BLaER1 (cell line): ENCODE measurements at regions not wholly inside any gene's neighbourhood (a gene's known extent, or its start where the extent isn't known, plus 50 kb on each side); places are given as distances from the start of the nearest gene placed in this dataset.
"Not testable (repeated sequence)": the region's sequence is repeated elsewhere in the genome, so short reads cannot be mapped to it uniquely, and the experiment has no call there.

Experiments used
- H3K27ac ChIP-seq: shearing (Covaris generic); formaldehyde crosslinking; 2 replicates; pipeline ENCODE4 v1.8.1; 2022
- H3K27me3 ChIP-seq: shearing (Covaris generic); formaldehyde crosslinking; 2 replicates; pipeline ENCODE4 v1.8.1; 2022
- H3K36me3 ChIP-seq: shearing (Covaris generic); formaldehyde crosslinking; 2 replicates; pipeline ENCODE4 v1.8.1; 2022
- H3K4me1 ChIP-seq: shearing (Covaris generic); formaldehyde crosslinking; 2 replicates; pipeline ENCODE4 v1.8.1; 2022
- H3K4me2 ChIP-seq: shearing (Covaris generic); formaldehyde crosslinking; 2 replicates; pipeline ENCODE4 v1.8.1; 2022
- H3K4me3 ChIP-seq: shearing (Covaris generic); formaldehyde crosslinking; 2 replicates; pipeline ENCODE4 v1.8.1; 2022
- H3K9ac ChIP-seq: shearing (Covaris generic); formaldehyde crosslinking; 2 replicates; pipeline ENCODE4 v1.8.1; 2022
- H3K9me3 ChIP-seq: shearing (Covaris generic); formaldehyde crosslinking; 2 replicates; pipeline ENCODE4 v1.8.1; 2022
- H4K20me1 ChIP-seq: shearing (Covaris generic); formaldehyde crosslinking; 2 replicates; pipeline ENCODE4 v1.8.1; 2022

DNA sequence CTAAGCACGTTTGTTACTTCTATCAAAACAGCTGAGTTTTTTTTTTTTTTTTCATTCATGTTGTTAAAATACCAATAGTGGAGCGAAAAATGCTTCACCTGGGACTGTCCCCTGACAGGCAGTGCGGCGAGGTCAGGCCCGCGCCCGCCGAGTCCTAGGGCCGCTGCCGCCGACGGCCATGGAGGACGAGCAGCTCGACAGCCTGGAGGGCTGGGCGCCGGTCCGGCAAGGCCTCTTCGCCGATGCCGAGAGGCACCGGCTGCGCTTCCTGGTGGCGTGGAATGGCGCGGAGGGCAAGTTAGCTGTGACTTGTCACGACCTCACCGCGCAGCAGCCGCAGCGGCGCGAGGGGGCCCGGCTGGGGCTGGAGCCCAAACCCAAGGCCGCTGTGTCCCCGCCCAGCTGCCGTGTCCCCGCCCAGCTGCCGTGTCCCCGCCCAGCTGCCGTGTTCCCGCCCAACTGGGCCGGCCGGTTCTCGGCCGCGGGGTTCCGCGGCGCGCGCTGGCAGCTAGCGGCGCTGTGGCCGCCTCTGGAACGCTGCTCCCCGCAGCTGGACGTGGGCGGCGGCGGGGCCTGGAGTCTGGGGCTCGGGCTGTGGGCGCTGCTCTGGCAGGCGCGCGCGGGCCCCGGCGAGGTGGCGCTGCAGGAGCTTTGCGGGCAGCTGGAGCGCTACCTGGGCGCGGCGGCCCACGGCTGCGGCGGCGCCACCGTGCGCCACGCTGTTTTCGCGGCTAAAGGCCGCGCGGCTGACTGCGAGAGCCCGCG, 56.7 kb upstream of the GOLGA8R start:
- H3K27ac ChIP-seq, H3K4me1 ChIP-seq, H4K20me1 ChIP-seq, H3K4me2 ChIP-seq, H3K36me3 ChIP-seq, H3K27me3 ChIP-seq, H3K9me3 ChIP-seq, H3K9ac ChIP-seq: not testable (repeated sequence)
- H3K4me3 ChIP-seq = peak overlapping the region; percentile 63

DNA sequence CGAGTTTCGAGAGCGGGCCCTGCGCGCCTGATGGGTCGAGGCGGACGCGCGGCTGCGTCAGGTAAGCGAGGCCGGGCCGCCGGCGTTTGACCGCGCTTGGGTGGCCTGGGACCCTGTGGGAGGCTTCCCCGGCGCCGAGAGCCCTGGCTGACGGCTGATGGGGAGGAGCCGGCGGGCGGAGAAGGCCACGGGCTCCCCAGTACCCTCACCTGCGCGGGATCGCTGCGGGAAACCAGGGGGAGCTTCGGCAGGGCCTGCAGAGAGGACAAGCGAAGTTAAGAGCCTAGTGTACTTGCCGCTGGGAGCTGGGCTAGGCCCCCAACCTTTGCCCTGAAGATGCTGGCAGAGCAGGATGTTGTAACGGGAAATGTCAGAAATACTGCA, 57.3 kb upstream of the GOLGA8R start:
- H3K36me3 ChIP-seq, H3K9me3 ChIP-seq, H3K4me1 ChIP-seq, H3K9ac ChIP-seq, H4K20me1 ChIP-seq, H3K27me3 ChIP-seq, H3K4me2 ChIP-seq, H3K27ac ChIP-seq: not testable (repeated sequence)
- peak overlapping the region; percentile 63 for H3K4me3 ChIP-seq

DNA sequence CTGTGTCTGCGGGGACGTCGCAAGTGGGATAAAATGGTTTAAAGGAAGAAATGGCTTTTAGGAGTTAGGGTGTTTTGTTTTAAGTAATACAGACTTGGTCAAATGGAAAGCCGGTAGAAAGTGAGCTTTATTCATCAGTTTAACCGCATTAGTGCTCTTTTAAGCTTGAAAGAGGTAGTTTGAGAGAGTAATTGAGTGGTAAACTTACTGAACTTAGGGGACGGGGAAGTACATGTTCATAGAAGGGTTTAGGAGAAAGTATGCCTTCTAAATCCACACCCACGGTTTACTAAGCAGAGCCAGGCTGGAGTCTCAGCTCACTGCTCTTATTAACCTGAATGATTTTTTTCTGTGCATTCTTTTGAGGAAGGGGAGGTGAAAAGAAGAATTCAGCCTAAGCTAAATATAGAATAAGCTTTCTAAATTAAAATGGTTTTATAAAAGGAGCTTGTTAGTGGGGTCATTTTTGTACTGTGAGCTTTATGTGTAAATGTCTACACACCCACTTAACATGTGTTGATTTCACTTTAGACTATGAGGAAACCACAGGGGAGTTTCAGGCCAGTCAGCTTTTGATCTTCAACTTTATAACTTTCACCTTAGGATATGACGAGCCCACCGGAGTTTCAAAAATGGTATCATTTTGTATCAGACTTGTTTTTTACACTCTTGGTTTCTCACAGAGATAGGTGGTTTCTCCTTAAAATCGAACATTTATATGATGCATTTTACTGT, 57.9 kb upstream of the GOLGA8R start:
- not testable (repeated sequence) for H3K27me3 ChIP-seq

DNA sequence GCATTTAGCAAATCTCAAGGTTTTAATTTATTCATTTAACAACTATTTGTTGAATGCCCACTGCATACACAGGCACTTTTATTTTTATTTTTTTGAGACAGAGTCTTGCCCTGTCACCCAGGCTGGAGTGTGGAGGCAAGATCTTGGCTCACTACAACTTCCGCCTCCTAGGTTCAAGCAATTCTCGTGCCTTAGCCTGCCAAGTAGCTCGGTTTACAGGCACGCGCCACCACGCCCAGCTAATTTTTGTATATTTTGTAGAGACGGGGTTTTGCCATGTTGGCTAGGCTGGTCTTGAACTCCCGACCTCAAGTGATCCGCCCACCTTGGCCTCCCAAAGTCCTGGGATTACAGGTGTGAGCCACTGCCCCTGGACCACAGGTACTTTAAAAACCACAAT, 67.0 kb upstream of the GOLGA8Q start:
- H3K4me1 ChIP-seq, H3K27me3 ChIP-seq, H3K4me3 ChIP-seq, H3K27ac ChIP-seq, H3K4me2 ChIP-seq, H4K20me1 ChIP-seq, H3K9me3 ChIP-seq, H3K36me3 ChIP-seq, H3K9ac ChIP-seq: not testable (repeated sequence)

More for the DNA sequence above, 57.9 kb upstream of the GOLGA8R start:
- not testable (repeated sequence) for H3K9me3 ChIP-seq, H3K27ac ChIP-seq, H4K20me1 ChIP-seq, H3K4me3 ChIP-seq, H3K9ac ChIP-seq, H3K4me2 ChIP-seq, H3K4me1 ChIP-seq, H3K36me3 ChIP-seq

DNA sequence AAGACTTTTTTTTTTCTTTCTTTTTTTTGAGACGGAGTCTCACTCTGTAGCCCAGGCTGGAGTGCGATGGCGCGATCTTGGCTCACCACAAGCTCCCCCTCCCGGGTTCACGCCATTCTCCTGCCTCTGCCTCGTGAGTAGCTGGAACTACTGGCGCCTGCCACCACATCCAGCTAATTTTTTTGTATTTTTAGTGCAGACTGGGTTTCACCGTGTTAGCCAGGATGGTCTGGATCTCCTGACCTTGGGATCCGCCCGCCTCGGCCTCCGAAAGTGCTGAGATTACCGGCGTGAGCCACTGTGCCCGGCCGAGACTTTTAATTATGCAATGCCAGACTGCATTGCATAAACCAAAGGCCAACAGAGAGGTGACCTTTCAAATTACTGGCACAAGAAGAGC, 62.6 kb upstream of the GOLGA8Q start:
- not testable (repeated sequence) for H3K4me3 ChIP-seq, H3K27me3 ChIP-seq, H3K4me2 ChIP-seq, H3K9ac ChIP-seq, H4K20me1 ChIP-seq, H3K36me3 ChIP-seq, H3K9me3 ChIP-seq, H3K27ac ChIP-seq, H3K4me1 ChIP-seq

DNA sequence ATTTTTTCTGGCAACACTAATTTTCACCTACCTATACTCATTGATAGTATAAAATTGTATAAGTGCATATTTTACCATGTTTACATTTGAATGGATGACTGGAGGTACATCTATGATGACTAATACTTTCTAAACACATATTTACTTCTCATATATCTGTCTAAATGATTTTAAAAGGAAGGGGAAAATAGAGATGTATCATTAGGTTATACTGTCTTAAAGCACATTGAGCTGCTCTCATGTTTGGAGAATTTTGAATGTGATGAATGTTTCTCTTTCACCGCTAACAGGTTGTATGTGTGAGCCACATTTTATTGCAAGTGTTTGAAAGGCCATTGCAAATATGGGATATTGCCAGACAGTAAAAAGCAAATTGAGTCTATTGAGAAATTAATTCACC, 61.5 kb upstream of the GOLGA8Q start:
- H3K4me1 ChIP-seq, H4K20me1 ChIP-seq, H3K27ac ChIP-seq, H3K9ac ChIP-seq, H3K4me2 ChIP-seq, H3K27me3 ChIP-seq, H3K9me3 ChIP-seq, H3K4me3 ChIP-seq, H3K36me3 ChIP-seq: not testable (repeated sequence)

DNA sequence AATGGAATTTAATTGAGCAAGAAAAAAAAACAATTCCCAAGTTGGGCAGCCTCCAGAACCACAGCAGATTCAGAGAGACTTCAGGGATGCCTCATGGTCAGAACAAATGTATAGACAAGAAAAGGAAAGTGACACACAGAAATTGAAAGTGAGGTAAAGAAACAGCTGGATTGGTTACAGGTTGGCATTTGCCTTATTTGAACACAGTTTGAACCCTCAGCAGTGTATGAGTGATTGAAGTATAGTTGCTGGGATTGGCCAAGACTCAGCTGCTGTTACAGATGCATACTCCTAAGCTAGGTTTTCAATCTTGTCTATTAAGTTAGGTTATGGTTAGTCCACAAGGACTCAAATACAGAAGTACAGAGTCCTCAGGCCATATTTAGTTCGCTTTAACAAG, 57.9 kb upstream of the GOLGA8Q start:
- H3K36me3 ChIP-seq, H3K9me3 ChIP-seq, H3K27me3 ChIP-seq, H4K20me1 ChIP-seq, H3K4me2 ChIP-seq, H3K4me3 ChIP-seq, H3K27ac ChIP-seq, H3K9ac ChIP-seq, H3K4me1 ChIP-seq: not testable (repeated sequence)

DNA sequence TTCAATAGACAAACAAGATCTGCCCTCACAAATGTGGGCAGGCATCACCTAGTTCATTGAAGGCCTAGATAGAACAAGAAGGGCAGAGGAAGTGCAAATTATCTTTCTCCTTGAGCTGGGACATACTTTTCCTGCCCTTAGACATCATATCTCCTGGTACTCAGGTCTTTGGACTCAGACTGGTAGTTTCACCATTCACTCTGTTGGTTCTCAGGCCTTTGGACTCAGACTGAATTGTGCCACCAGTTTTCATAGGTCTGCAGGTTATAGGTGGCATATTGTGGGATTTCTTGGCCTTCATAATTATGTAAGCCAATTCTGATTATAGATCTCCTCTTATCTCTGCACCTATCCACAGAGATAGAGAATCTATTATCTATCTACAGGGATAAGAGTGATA, 54.6 kb upstream of the GOLGA8Q start:
- not testable (repeated sequence) for H3K4me1 ChIP-seq, H3K9me3 ChIP-seq, H4K20me1 ChIP-seq, H3K27me3 ChIP-seq, H3K9ac ChIP-seq, H3K36me3 ChIP-seq, H3K4me2 ChIP-seq, H3K27ac ChIP-seq, H3K4me3 ChIP-seq

DNA sequence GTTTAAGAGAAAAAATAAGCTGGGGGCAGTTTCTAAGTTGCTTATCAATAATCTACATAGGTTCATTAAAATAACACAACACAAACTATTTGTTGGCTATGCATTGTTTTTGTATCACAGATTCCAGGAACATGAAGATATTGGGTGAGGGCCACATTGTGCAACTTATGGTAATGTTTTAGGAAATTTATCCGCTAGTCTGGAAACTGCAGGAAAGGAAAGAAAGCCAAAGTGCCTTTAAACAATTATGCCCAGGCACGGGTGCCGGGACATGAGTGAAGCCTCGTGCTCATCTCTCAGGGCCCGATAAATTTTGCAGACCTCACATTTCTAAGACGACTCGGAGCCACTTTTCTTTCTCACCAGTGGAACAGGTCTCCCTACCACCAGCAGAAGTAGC, 52.6 kb upstream of the GOLGA8Q start:
- not testable (repeated sequence) for H3K4me2 ChIP-seq, H3K4me3 ChIP-seq, H3K27me3 ChIP-seq, H4K20me1 ChIP-seq, H3K9ac ChIP-seq, H3K36me3 ChIP-seq, H3K27ac ChIP-seq, H3K9me3 ChIP-seq, H3K4me1 ChIP-seq

DNA sequence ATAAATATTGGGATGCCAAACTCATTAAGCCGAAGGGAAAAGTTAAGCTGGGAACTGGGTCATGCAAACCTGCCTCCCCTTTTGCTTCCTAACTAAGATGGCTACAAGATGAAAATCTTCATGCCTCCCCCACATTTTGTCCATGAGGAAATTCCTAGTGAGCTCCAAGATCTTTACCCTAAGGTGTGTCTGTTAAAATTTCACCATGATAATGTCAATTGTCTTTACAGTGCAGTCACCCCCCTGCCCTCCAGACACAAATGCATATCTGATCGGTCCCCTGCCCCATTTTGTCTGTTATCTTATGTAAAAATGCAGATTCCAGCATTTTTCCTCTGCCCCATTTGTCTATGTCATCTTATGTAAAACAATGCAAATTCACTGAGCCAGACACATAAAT, 51.3 kb upstream of the GOLGA8Q start:
- not testable (repeated sequence) for H3K9me3 ChIP-seq, H3K27me3 ChIP-seq, H3K4me3 ChIP-seq, H4K20me1 ChIP-seq, H3K4me1 ChIP-seq, H3K4me2 ChIP-seq, H3K9ac ChIP-seq, H3K36me3 ChIP-seq, H3K27ac ChIP-seq
